ENCODE measurements at regions not wholly inside any gene's neighbourhood (a gene's known extent, or its start where the extent isn't known, plus 50 kb on each side); places are given as distances from the start of the nearest gene placed in this dataset.

GRCh38 chr3:154060238-154061000 is 60.8 kb upstream of the ARHGEF26 start:
- H3K27ac ChIP-seq (ENCODE audit: low read depth in 1 of 2, low read length in 2 of 2), result no peak overlapping the region
- H3K36me3 ChIP-seq (ENCODE audit: insufficient read depth, low read length), result no peaks in the 10 kb centered on the region
- H3K4me1 ChIP-seq (ENCODE audit: insufficient read depth, low read length), result no peaks in the 10 kb centered on the region
- no peak overlapping the region for H3K4me3 Mint-ChIP-seq
- no peaks in the 10 kb centered on the region for H3K36me3 Mint-ChIP-seq (ENCODE audit: low read depth)
- no peak overlapping the region for H3K27ac Mint-ChIP-seq
- ATAC-seq (ENCODE audit: poor library complexity) (no peak), DNase-seq (no peak)
- H3K27me3 ChIP-seq (ENCODE audit: control insufficient read depth in 1 of 2, insufficient read depth in 2 of 2, low read length in 2 of 2), result no peaks in the 10 kb centered on the region
- no peak overlapping the region for H3K4me3 ChIP-seq (ENCODE audit: low read length)
- TF ChIP-seq, protein P1, sequence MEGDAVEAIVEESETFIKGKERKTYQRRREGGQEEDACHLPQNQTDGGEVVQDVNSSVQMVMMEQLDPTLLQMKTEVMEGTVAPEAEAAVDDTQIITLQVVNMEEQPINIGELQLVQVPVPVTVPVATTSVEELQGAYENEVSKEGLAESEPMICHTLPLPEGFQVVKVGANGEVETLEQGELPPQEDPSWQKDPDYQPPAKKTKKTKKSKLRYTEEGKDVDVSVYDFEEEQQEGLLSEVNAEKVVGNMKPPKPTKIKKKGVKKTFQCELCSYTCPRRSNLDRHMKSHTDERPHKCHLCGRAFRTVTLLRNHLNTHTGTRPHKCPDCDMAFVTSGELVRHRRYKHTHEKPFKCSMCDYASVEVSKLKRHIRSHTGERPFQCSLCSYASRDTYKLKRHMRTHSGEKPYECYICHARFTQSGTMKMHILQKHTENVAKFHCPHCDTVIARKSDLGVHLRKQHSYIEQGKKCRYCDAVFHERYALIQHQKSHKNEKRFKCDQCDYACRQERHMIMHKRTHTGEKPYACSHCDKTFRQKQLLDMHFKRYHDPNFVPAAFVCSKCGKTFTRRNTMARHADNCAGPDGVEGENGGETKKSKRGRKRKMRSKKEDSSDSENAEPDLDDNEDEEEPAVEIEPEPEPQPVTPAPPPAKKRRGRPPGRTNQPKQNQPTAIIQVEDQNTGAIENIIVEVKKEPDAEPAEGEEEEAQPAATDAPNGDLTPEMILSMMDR (IDR thresholded peaks at IDR 0.05), result no peak
- POLR2A ChIA-PET, result no interaction called here
- no peaks in the 10 kb centered on the region for H3K4me1 Mint-ChIP-seq (ENCODE audit: low read depth)
- H3K27me3 Mint-ChIP-seq, result no peaks in the 10 kb centered on the region
- intact Hi-C loops (cut with DNase I, micrococcal nuclease), result no loop called here
- CTCF ChIA-PET, result no interaction called here
- no peaks in the 10 kb centered on the region for H3K9me3 Mint-ChIP-seq
- H3K9me3 ChIP-seq (ENCODE audit: control insufficient read depth in 1 of 2, insufficient read depth in 1 of 2, low read length in 2 of 2), result no peaks in the 10 kb centered on the region

DNA sequence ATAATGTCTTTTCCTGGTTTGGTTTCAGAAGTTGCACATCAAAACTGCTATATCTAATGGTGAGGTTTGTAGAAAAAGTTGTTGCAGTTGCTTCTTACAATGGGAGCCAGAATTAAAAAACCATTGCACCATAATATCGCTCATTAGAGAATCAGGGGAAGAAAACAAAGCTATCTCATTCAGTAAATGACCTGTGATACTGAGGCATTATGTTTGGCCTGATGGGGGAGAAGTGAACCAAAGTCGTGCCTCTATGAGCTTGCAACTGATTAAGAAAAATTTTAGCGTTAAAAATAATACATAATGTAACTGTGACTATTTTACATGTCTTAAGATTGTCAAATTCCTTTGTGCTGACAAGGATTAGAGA is 60.2 kb upstream of the ARHGEF26 start:
- Mint-ChIP-seq H3K4me3 (no peak overlapping the region), H3K4me1 (ENCODE audit: low read depth) (no peaks in the 10 kb centered on the region), H3K9me3 (no peaks in the 10 kb centered on the region), H3K27ac (no peak overlapping the region), H3K27me3 (no peaks in the 10 kb centered on the region), H3K36me3 (ENCODE audit: low read depth) (no peaks in the 10 kb centered on the region)
- no peak for DNase-seq
- TF ChIP-seq, protein P1 (IDR thresholded peaks at IDR 0.05), result no peak
- intact Hi-C loops (cut with DNase I, micrococcal nuclease), result no loop called here
- Histone ChIP-seq H3K9me3 (ENCODE audit: control insufficient read depth in 1 of 2, insufficient read depth in 1 of 2, low read length in 2 of 2) (no peaks in the 10 kb centered on the region), H3K4me3 (ENCODE audit: low read length) (no peak overlapping the region), H3K27me3 (ENCODE audit: control insufficient read depth in 1 of 2, insufficient read depth in 2 of 2, low read length in 2 of 2) (no peaks in the 10 kb centered on the region), H3K27ac (ENCODE audit: low read depth in 1 of 2, low read length in 2 of 2) (no peak overlapping the region), H3K4me1 (ENCODE audit: insufficient read depth, low read length) (no peaks in the 10 kb centered on the region), H3K36me3 (ENCODE audit: insufficient read depth, low read length) (no peaks in the 10 kb centered on the region)
- no peak for ATAC-seq (ENCODE audit: poor library complexity)
- POLR2A ChIA-PET, result no interaction called here
- CTCF ChIA-PET, result no interaction called here

GRCh38 chr3:154062513-154062912 is 58.7 kb upstream of the ARHGEF26 start:
- no peak overlapping the region for H3K27ac ChIP-seq (ENCODE audit: low read depth in 1 of 2, low read length in 2 of 2)
- no peaks in the 10 kb centered on the region for H3K9me3 ChIP-seq (ENCODE audit: control insufficient read depth in 1 of 2, insufficient read depth in 1 of 2, low read length in 2 of 2)
- Mint-ChIP-seq H3K27me3 (peaks cover 5% of the 10 kb centered on the region), H3K9me3 (no peaks in the 10 kb centered on the region), H3K36me3 (ENCODE audit: low read depth) (no peaks in the 10 kb centered on the region), H3K4me1 (ENCODE audit: low read depth) (no peaks in the 10 kb centered on the region), H3K27ac (no peak overlapping the region), H3K4me3 (no peak overlapping the region)
- ChIA-PET CTCF (no interaction called here), POLR2A (no interaction called here)
- intact Hi-C loops (cut with DNase I, micrococcal nuclease), result no loop called here
- TF ChIP-seq, protein P1 (IDR thresholded peaks at IDR 0.05), result no peak
- no peaks in the 10 kb centered on the region for H3K4me1 ChIP-seq (ENCODE audit: insufficient read depth, low read length)
- no peaks in the 10 kb centered on the region for H3K27me3 ChIP-seq (ENCODE audit: control insufficient read depth in 1 of 2, insufficient read depth in 2 of 2, low read length in 2 of 2)
- H3K36me3 ChIP-seq (ENCODE audit: insufficient read depth, low read length), result no peaks in the 10 kb centered on the region
- ATAC-seq (ENCODE audit: poor library complexity) (no peak), DNase-seq (no peak)
- no peak overlapping the region for H3K4me3 ChIP-seq (ENCODE audit: low read length)
